ENCODE measurements at regions not wholly inside any gene's neighbourhood (a gene's known extent, or its start where the extent isn't known, plus 50 kb on each side); places are given as distances from the start of the nearest gene placed in this dataset.
A peak's percentile ranks its signal among the peaks of the same experiment; 100 is the strongest.

DNA sequence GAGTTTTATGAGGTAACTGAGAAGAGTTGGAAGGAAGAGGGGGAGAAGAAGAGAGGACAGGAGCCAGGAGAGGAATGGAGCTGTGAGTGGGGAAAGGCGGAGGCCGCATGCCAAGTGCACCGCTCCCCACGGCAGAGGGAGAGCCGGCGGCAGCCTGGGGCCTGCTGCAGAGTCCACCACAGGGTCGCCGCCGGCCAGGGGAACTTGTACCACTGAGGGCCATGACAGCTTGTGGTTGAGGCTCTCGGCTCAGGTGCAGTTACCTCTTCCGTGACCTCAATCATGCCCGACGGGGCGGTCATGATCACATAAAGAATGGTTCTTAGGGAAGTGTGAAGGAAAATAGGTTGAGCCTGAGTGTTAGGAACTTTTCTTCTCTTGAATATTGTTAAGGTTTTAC lies 325.0 kb downstream of the SNAPC1 start:
- DNase-seq (ENCODE audit: low read depth): no peak

DNA sequence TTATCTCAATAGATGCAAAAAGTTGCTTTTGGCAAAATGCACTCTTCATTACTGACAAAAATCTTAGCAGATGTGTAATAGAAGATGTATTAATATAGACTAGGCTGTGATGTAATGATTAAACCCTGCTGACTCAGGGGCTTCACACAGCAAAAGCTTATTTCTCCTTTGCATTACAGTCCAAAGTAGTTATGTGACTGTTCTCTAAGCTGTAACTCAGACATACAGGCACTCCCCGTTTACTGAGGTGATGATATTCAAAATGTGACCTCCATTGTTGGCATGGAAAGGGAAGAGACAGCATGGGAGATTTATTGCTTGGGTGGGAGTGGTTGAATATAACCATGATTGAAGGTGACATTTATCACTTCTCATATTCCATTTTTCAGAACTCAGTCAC lies 331.5 kb downstream of the SNAPC1 start:
- DNase-seq (ENCODE audit: low read depth): no peak

DNA sequence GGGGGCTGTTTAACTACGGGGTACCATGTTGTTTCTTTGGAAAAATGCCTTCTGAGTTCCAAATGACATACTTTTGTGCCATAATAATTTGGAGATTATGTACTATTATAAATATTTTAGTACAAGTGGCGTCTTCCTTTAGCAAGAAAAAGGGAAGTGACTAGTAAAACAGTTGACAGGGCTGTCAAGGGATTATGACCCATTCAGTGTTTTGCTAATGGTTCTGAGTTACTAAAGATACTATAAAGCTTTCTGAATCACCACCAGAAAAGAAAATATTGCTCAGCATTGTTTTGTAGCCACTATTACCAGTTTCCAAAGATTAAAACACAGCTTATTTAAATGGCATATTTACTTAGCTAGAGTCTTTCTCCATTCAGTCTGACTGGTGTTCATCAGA lies 334.9 kb downstream of the SNAPC1 start:
- DNase-seq (ENCODE audit: low read depth): no peak

DNA sequence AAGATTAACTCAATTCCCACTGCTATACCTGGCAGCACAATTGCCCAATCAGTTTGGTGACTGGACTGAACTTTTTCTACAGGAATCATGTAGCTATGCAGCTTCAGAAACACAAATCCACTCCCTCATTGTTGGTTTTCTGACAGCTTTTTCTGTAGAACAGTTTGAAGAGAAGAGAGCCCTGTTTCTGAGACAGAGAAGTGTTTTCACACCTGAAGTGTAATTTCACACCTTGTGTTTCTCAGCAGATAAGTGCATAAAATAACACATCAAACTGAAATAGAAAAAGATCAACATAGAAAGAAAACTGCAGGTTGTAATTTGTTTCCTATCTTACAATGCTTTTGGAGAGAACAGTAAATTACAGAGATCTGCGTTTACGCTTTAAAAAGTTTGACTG lies 335.6 kb downstream of the SNAPC1 start:
- no peak for DNase-seq (ENCODE audit: low read depth)

DNA sequence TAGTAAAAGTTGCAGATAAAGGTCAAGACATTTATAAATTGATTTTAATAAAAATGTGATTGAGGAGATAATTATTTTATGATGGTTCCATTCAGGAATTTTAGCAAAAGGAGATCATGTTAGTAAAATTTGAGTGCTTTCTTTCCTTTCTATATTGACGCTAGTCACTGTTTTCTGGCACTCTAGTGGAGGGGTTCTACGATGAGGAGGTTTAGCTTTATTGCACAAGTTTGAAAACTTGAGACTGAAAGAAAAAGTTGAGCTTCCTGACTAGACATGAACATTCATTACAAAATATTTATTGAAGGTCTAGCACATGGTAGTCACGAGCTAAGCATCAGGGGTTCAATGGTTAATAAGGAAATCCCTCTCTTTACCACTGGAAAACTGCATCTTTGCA lies 336.1 kb downstream of the SNAPC1 start:
- DNase-seq (ENCODE audit: low read depth): no peak

DNA sequence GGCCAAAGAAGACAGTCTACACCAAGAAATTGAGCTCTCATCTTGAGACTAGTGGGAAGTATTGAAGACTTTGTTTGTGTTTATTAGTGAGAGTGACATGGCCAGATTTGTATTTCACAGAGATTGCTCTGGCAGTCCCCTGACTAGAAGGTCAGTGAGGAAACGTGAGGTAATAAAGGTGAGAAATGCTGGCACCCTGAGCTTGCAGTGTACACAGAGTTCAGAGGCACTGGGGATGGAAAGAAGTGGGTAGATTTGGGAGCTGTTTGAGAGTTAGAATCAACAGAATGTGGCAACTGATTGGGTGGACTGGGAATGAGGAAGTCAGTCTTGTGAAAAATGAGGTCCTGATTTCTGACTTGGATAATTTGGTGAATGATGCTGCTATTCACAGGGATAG lies 336.9 kb downstream of the SNAPC1 start:
- DNase-seq (ENCODE audit: low read depth): no peak

DNA sequence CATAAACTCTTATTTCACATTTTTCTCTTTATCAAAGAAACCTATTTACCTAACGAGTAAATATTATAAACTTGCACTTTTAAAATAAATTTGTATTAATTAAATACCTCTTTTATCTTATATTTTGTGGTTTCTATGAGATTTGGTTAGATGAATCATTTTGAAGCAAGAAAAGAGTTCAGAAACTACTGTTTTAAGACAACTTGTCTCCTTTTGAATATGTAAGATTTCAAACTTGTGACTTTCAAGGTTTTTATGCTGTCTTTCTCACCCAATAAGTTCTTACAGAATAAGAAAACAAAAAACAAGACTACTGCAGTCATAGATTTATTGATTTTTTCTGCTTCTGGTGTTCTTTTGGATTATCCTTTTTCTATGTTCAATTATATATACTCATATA lies 339.0 kb downstream of the SNAPC1 start:
- no peak for DNase-seq (ENCODE audit: low read depth)

DNA sequence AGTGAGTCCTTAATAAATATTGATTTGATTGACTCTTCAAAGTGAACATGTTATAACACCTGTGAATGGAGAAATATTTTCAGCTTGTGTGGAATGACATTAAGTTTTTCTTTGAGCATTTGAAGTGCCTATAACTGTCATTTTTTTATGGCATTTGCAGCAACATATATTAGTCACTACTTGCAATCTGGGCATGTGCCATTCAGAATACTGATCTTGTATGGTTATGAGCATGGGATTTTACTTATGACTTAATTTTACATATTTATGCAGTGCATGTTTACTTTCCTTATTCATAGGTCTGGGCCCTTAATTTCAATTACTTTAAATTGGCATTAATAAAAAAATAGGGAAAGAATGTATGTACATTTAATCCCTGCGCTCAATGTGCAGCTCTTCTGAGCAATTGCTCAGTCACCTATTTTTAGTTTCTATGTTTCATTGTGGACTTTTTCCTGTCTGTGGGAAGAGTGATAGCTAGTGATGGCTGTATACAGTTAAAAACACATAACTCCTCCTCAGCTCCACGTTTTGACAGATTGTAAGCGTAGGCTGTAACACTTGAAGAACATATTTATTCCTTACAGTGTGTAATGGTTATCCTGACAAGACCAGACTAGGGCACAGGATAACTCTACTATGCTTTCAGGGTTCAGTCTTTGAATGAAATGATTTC lies 339.6 kb downstream of the SNAPC1 start:
- no peak for DNase-seq (ENCODE audit: low read depth)

DNA sequence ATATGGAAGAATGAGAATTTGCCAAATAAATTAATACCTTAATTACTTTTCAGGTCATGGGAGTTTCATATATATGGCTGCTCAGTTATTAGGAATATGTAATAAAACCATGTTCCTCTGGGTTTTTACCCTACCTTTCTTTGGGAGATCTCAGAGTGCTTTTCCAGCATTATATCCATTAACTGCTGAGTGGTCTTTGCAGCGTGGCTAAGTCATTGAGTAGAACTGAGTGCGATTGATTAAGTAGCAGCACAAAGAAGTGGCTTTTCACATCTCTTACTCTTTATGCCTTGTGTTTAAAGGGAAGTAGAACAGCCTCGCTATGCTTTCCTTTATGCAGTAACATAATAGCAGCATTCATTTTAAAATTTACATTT lies 340.1 kb downstream of the SNAPC1 start:
- DNase-seq (ENCODE audit: low read depth): no peak

DNA sequence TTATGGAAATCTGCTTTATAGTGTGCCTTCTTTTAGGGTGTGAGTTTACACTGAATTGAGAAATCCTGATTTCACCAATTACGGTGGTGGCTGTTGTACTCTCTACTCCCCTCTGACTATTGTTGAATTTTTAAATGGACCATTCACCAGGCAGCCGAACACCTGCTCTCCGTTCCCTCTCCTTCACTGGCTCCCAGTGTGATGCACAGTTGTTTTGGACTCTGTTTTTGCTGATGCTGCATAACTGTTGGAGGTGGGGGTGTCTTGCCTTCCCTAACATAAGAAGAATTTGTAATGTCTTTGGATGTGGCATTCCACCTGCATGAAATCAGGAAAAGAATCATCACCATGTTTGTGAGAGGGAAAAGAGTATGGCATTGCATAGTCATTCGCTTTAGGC lies 341.2 kb downstream of the SNAPC1 start:
- no peak for DNase-seq (ENCODE audit: low read depth)

DNA sequence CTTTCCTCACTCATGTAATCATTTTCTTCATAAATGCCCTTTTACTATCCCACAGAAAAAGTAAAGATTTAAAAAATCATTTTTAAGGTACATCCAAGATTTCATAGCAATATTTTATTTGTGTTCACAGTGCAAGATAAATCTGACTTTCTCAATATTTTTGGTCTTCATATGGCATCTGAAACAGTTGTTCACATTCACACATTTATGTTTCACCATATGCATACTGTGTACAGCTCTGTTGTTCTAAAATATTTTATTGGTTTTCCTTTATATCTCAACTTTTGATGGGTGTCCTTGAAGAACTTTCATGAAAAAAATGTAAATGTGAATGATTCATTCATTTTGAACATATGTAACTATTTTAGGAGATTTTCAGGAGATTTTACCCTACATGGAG lies 348.7 kb downstream of the SNAPC1 start:
- no peak for DNase-seq (ENCODE audit: low read depth)

DNA sequence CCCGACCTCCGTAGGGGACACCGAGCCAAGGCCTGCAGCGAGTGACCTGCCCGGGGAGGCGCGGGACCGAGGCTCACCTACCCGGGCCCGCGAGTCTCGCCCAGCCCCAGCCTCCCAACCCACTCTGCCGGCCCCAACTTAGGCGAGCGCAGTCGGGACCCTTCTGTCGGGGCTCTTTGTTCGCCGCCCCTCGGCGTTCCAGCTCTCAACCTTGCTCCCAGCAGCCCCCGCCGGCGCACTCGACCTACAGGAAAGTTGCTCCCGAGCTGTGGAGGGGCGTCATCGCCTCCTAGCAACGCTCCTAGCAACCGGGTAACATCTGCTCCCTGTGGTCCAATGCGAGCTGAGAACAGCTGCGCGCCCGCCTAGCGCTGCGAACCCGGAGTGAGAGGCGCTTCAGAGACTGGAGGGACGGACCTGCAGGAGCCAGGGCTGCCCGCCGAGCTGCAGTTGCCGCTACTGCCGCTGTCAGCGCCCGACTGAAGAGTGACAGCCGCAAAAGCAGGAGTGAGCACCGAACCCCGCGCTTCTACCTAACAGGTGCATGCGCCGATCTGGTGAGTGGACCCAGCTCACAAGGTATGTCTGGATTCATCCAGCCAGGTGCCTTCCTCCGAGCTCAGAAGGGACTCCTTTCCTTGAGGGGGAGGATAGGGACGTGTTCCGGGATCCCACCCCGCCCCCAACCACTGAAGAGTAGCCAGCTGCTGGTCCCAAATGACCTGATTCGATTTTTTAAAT lies 355.0 kb downstream of the SNAPC1 start:
- no peak for DNase-seq (ENCODE audit: low read depth)

DNA sequence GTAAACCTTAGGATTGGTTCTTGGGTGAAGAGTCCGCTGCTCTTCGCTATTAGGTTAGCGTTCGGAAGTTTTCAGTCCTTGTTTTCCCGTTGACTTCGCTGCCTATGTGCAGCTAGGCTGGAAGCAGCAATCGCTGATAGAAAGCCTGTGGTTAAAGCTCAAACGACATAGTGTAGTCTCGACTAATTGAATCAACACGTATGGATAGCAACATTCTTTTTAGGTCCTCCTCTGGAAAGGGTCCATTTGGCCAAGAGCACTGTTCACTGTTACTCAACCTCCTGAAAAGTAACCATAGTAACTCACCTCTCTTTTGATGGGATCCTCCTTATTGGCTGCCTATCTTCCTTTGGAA lies 355.5 kb downstream of the SNAPC1 start:
- no peak for DNase-seq (ENCODE audit: low read depth)

DNA sequence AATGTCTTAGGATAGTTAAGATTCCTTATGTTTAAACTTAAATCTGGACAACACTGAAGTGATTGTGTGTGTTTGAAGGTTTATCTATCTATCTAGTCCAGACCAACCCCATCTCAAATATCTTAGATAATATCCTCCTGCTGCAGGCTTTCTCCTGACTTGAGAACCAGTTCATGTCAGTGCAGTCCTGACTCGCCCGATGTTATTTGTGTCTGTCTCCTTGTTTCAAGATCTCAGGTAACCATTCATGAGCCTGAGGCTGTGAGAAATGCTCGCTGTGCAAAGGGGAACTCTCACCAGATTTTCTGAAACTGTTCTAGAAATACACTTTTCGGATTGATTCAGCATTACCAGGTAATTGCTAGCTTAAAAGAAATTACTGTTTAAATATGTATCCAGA lies 356.2 kb downstream of the SNAPC1 start:
- DNase-seq (ENCODE audit: low read depth): no peak

DNA sequence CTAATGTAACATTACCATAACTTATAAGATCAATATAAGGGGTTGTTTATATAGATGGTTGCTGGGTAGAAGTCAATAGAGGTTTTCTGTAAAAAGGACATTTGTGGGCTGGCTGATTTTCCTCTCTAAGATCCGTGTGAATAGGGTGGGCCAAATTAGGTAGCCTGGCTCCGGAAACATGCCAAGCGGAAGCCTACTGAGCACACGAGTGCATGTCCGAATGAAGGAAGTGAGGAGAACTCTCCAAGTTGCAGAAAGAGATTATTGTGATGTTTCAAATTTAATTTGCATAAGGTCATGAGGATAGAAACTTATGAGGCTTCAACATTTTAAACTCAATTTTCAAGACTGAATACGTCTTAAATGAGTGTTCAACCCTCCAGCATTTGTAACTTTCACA lies 356.7 kb downstream of the SNAPC1 start:
- no peak for DNase-seq (ENCODE audit: low read depth)

DNA sequence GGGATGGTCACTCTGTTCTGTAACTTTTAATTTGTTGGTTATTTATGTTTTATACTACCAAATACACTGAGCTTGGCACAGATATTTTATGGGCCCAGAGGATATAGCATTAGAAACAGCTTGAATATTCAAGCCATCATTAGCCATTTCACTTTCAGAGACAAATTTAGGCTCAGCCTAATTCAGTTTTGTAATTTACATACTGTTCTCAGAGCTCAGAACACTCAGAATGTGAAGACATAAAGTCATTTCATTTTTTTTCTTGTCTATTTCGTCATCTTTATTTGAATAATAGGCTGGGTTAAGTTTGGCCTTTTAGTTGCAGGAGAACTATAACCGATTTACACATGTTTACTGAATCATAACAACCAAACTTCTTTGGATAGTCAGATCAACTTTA lies 361.7 kb downstream of the SNAPC1 start:
- no peak for DNase-seq (ENCODE audit: low read depth)

DNA sequence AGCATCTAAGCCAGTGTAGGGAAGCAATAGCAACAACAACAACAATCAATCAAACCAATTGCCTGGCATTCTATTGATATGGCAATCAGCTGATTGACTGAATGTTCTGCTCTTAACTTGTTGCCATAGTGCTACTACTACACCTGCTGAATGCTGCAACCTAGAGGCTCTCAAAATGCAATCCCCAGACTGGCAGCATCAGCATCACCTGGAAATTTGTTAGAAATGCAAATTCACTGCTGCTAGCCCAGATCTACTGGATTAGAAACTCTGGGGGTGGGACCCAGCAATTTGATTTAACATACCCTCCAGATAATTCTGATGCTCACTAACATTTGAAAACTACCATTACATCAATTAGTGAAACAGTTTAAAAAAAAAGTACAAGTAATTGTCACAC lies 363.6 kb downstream of the SNAPC1 start:
- DNase-seq (ENCODE audit: low read depth): no peak

DNA sequence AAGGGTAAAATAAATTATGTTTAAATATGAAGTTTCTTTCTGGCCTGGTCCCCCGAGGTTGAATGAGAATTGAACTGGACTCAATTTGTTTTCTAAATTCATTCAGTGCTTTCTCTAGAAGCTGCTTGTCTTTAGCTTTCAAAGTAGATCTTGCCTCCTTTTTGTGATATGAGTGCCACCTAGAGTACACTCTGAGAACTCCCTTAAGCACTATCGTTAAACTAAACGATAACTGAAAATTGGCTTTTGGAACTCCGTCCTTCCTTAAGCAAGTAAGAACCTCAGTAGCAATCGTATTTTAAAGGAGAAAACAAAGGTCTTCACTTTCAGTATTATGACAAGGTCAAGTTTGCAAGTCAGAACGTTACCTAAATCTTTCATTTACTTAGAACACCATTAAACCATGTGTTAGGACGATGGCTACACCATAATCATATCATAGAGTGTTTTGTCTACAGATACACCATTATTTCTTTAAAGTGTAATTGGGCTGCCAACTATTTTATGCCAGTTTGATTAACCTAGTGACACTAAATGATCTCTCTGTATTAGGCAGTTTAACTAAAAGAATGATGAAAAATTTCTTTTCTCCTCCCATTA lies 364.8 kb downstream of the SNAPC1 start:
- peak; percentile 29 for DNase-seq (ENCODE audit: low read depth)

DNA sequence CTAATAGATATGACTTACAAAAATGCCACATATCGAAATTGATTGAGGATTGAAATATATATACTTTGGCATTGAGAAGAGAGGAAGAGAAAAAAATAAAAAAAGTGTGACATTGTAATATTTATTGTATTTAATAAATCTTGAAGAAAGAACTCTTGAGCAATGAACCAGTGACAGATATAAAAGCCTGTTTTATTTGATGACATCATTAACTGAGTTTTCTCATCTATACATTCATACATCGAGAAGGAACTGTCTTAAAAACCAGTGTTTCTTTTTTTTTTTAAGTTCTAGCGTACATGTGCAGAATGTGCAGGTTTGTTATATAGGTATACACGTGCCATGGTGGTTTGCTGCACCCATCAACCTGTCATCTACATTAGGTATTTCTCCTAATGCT lies 368.2 kb downstream of the SNAPC1 start:
- DNase-seq (ENCODE audit: low read depth): no peak

DNA sequence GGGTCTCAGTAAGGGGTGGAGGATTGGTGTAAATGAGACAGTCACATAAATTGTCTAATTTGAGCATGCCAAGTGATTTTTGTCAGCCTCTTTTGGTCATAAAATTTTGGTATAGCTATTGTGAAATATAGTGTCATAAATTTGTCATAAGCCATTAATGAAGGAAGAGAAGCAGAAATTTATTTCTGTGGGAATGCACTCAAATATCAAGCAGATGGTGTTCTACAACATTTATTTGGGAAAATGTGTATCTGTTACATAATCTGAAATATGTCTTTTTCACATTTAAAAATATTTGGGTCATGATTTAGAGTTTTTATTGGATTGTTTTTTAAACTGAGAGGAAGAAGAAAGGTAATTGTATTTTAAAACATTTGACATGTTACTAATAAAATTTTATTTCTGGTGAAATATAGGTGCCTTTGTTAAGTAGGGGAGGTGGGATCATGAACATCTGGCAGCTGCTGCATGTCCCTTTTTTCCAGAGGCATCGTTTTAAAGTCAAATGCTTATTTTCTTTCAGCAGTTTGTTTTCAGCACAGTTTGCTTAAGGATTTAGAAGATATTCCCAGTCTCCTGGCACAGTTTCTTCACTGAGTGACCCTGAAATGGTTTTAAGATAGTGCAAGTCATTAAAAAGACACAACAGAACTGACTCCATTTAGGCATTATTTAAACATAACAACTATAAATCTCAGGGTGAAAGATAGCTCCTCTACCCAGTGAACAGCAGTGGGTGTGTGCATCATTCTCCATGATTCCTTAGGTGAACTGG lies 371.7 kb downstream of the SNAPC1 start:
- no peak for DNase-seq (ENCODE audit: low read depth)

DNA sequence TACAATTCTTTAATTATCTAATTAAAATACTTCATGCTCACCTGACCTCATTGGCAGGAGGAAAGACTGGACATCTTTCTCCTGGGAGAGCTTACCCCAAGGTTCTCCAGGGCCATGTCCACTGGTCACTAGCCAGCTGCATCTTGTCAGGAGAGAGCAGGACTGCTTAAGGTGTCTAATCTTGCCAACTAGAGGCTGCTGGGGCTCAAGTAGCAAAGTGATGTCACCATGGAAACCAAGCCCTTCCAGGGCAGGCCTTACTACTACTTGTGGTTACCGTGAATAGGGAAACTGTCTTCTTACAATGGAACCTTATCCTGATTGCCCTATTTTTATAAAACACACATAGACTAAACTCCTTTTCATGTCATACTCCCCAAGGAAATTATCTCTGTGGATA lies 376.4 kb downstream of the SNAPC1 start:
- no peak for DNase-seq (ENCODE audit: low read depth)

DNA sequence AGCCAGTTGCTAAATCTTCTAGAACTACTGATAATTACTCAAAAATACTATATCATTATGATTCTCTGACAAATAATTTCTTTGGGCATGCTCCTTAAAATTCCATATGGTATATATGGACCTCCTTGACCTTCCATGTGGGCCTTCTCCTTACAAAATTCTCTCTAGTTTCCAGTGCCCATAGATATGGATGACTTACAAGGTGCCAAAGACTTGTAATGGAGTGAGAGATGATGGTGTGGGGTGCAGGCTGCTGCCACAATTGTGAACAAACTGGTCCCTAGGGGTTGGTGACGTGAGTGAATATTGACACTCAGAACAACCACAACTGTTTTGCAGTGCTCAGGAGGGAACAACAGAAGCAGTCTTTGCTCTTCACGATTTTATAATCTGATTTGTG lies 378.9 kb downstream of the SNAPC1 start:
- DNase-seq (ENCODE audit: low read depth): no peak

DNA sequence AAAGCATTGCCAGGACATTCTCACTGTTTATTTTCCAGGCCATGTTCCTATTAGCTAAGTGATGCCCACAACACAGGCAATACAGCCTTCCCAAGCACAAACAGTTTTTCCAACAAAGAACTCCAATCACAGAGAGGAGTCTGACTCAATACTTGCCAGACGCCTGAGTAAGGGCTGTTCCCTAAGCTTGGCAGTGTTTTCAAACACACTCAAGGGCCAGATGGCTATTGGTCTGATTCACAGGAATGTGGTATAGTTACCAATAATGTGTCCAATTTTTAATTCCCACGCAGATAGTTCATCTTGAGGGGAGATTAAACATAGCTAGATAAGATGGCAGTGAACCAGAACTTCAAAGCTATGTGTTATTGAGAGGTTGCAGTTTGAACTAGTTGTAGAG lies 381.0 kb downstream of the SNAPC1 start:
- DNase-seq (ENCODE audit: low read depth): no peak

Measured in HS-27A (cell line).